K562 (cell line): ENCODE measurements at regions not wholly inside any gene's neighbourhood (a gene's known extent, or its start where the extent isn't known, plus 50 kb on each side); places are given as distances from the start of the nearest gene placed in this dataset.
A peak's percentile ranks its signal among the peaks of the same experiment; 100 is the strongest.

Source experiments
- ATAC-seq: fragments of 200-7000 bp; cut with Tn5 transposase; 3 replicates; pipeline ENCODE4 v1.9.1; 2020; ENCODE audit warnings: moderate library complexity
- BruUV-seq: library from RNA; stranded (reverse); fragments of 400-500 nt; replicated peaks from 2 replicates; lab custom pipeline; 2021; lab: Mats Ljungman, UMichigan
- CTCF ChIA-PET: fragments of 300-600 bp; formaldehyde crosslinking; extraction: SDS; loops from one replicate; lab custom pipeline; 2021; ENCODE audit warnings: low intra/inter-chr PET ratio; lab: Yijun Ruan, JAX
- POLR2A ChIA-PET: fragments of 300-600, 350-650 bp; sonication (Branson Sonifier 250); formaldehyde crosslinking; extraction: SDS; loops from one replicate; lab custom pipeline; 2021; ENCODE audit warnings: antibody characterized with exemption, inconsistent platforms; lab: Yijun Ruan, JAX
- DNase-seq, 4 experiments: peaks; one replicate each; pipeline versions ENCODE4 v3.0.0 to v3.0.0-alpha.2; 2011 to 2018; ENCODE audit warnings: low spot score in 3 of 4, mixed read lengths in 3 of 4; ENCODE audit errors: extremely low read depth in 1 of 4
- FAIRE-seq: peaks from 2 replicates; lab custom pipeline; 2011; peaks lifted over from hg19 to GRCh38; lab: Jason Lieb, UNC
- H2AFZ ChIP-seq: 2 replicates; pipeline ENCODE4 v1.6.0; 2011; ENCODE audit warnings: low read depth, low read length, control low read depth, inconsistent platforms
- H3K27ac ChIP-seq: fragments of 200-600 bp; 3 replicates; pipeline ENCODE4 v1.8.0; 2011; ENCODE audit warnings: low read depth, mild to moderate bottlenecking, control low read depth, inconsistent platforms, low read length, moderate library complexity, mixed read lengths; ENCODE audit errors: extremely low read depth
- H3K27me3 ChIP-seq, 2 experiments: fragments of 300-600 bp in 1 of 2; 2 replicates in 1 of 2; 3 replicates in 1 of 2; pipeline versions ENCODE4 v1.6.0 to v1.8.0; 2011; ENCODE audit warnings: inconsistent platforms in 2 of 2, low read length in 2 of 2, mild to moderate bottlenecking in 1 of 2, mixed read lengths in 1 of 2, moderate library complexity in 1 of 2; ENCODE audit not compliant: control insufficient read depth in 2 of 2, insufficient read depth in 2 of 2
- H3K36me3 ChIP-seq: fragments of 300-600 bp; 3 replicates; pipeline ENCODE4 v1.8.0; 2011; ENCODE audit warnings: mild to moderate bottlenecking, low read length, inconsistent platforms; ENCODE audit not compliant: control insufficient read depth, insufficient read depth
- H3K4me1 ChIP-seq, 2 experiments: fragments of 200-600 bp in 1 of 2; replicated peaks in 1 of 2; 2 replicates in 1 of 2; 3 replicates in 1 of 2; pipeline versions ENCODE4 v1.5.1 to v1.8.0; 2011; ENCODE audit warnings: inconsistent platforms in 2 of 2, low read length in 2 of 2, mild to moderate bottlenecking in 1 of 2, mixed read lengths in 1 of 2, moderate library complexity in 1 of 2; ENCODE audit not compliant: control insufficient read depth in 2 of 2, insufficient read depth in 2 of 2
- H3K4me2 ChIP-seq: 2 replicates; pipeline ENCODE4 v1.6.1; 2011; ENCODE audit warnings: low read length, control low read depth, inconsistent platforms, mixed read lengths; ENCODE audit not compliant: insufficient read depth
- H3K4me3 ChIP-seq: fragments of 200-600 bp; sonication (generic), shearing (Covaris generic); 2 replicates; pipeline ENCODE4 v1.5.1; 2016; ENCODE audit warnings: control low read depth, inconsistent platforms
- H3K79me2 ChIP-seq: fragments of 200-600 bp; 3 replicates; pipeline ENCODE4 v1.8.0; 2011; ENCODE audit warnings: low read length, inconsistent platforms; ENCODE audit not compliant: control insufficient read depth, insufficient read depth
- H3K9ac ChIP-seq, 2 experiments: 2 replicates each; pipeline versions ENCODE4 v1.6.0 to v1.6.1; 2011; ENCODE audit warnings: low read depth in 2 of 2, low read length in 2 of 2, control low read depth in 1 of 2, inconsistent platforms in 1 of 2, mild to moderate bottlenecking in 1 of 2, mixed read lengths in 1 of 2; ENCODE audit not compliant: insufficient read depth in 1 of 2
- H3K9me1 ChIP-seq: one replicate; pipeline ENCODE4 v1.6.0; 2011; ENCODE audit warnings: inconsistent platforms, mild to moderate bottlenecking, low read length, moderate library complexity; ENCODE audit not compliant: control insufficient read depth, insufficient read depth
- H3K9me3 ChIP-seq: replicated peaks from 2 replicates; pipeline ENCODE4 v1.5.1; 2011; ENCODE audit warnings: low read depth, low read length, inconsistent platforms; ENCODE audit not compliant: control insufficient read depth, insufficient read depth
- H4K20me1 ChIP-seq: replicated peaks from 2 replicates; pipeline ENCODE4 v1.6.1; 2011; ENCODE audit warnings: low read length, inconsistent platforms, mixed read lengths; ENCODE audit not compliant: control insufficient read depth, insufficient read depth
- ARHGAP35 ChIP-seq: fragments of 450-650 bp; IDR thresholded peaks from 2 replicates; pipeline ENCODE4 v1.6.1; 2018; ENCODE audit not compliant: partially characterized antibody
- BRD4 ChIP-seq: fragments of 200-600 bp; sonication (generic); IDR thresholded peaks from 2 replicates; pipeline ENCODE4 v1.6.1; 2017; ENCODE audit warnings: inconsistent platforms
- CCAR2 ChIP-seq: fragments of 200-400 bp; formaldehyde crosslinking; IDR thresholded peaks from 2 replicates; pipeline ENCODE4 v1.6.1; 2017; ENCODE audit warnings: mild to moderate bottlenecking, low read depth, low read length
- EHMT2 ChIP-seq: fragments of 450-650 bp; IDR thresholded peaks from 2 replicates; pipeline ENCODE4 v1.6.1; 2018; ENCODE audit warnings: antibody characterized with exemption
- ETS2 ChIP-seq: IDR thresholded peaks from 2 replicates; pipeline ENCODE4 v1.6.1; 2016; ENCODE audit warnings: borderline replicate concordance, missing genetic modification characterization, mild to moderate bottlenecking, moderate library complexity, missing compliant biosample characterization; ENCODE audit not compliant: poor library complexity, severe bottlenecking
- KLF1 ChIP-seq: fragments of 450-650 bp; IDR thresholded peaks from 2 replicates; pipeline ENCODE4 v1.6.1; 2016; ENCODE audit warnings: missing genetic modification characterization, missing compliant biosample characterization
- KLF6 ChIP-seq: fragments of 250-450 bp; sonication (Bioruptor Pico); IDR thresholded peaks from 2 replicates; pipeline ENCODE4 v1.4.0; 2020; ENCODE audit warnings: mild to moderate bottlenecking, moderate library complexity, borderline replicate concordance
- MYBL2 ChIP-seq, 2 experiments: fragments of 450-650 bp in 1 of 2; sonication (generic) in 1 of 2; formaldehyde crosslinking in 1 of 2; IDR thresholded peaks; 2 replicates each; pipeline versions ENCODE4 v1.6.1 to v1.8.1; 2017 to 2022; ENCODE audit warnings: borderline replicate concordance in 1 of 2, inconsistent platforms in 1 of 2, low read depth in 1 of 2, mild to moderate bottlenecking in 1 of 2, missing genetic modification reagents in 1 of 2, moderate library complexity in 1 of 2
- PML ChIP-seq: IDR thresholded peaks from 2 replicates; pipeline ENCODE4 v1.6.1; 2012; ENCODE audit warnings: low read length, inconsistent platforms
- PURB ChIP-seq: sonication (generic); formaldehyde crosslinking; IDR thresholded peaks from 2 replicates; pipeline ENCODE4 v1.9.0; 2021; ENCODE audit warnings: low read depth, mild to moderate bottlenecking, missing genetic modification reagents
- YY1 ChIP-seq, 3 experiments: IDR thresholded peaks; 2 replicates each; pipeline ENCODE4 v1.6.1; 2011; ENCODE audit warnings: low read length in 2 of 3, mild to moderate bottlenecking in 2 of 3, moderate library complexity in 2 of 3, borderline replicate concordance in 1 of 3, control low read depth in 1 of 3, low read depth in 1 of 3; ENCODE audit not compliant: insufficient read depth in 3 of 3, insufficient replicate concordance in 2 of 3, control insufficient read depth in 1 of 3, insufficient read length in 1 of 3; ENCODE audit errors: extremely low read depth in 1 of 3
- ZZZ3 ChIP-seq: fragments of 450-650 bp; IDR thresholded peaks from 2 replicates; pipeline ENCODE4 v1.6.1; 2016; ENCODE audit warnings: antibody characterized with exemption, mild to moderate bottlenecking, moderate library complexity
- WGBS: fragments of 100-300 bp; shearing (Covaris generic); methylation state at CpG from one replicate; pipeline ENCODE4 v1.1.6; 2016; ENCODE audit warnings: low coverage, mixed read lengths; ENCODE audit not compliant: insufficient coverage; ENCODE audit errors: missing lambda C conversion rate; 5-methylcytosine and 5-hydroxymethylcytosine counted together
- in situ Hi-C: fragments of 300-500 bp; cut with MboI; formaldehyde crosslinking; loops from 4 replicates; pipeline ENCODE4 v1.15.0; 2018; ENCODE audit warnings: inconsistent platforms, mixed read lengths
- intact Hi-C: fragments of 100-400 bp; cut with micrococcal nuclease; formaldehyde crosslinking; loops from 2 replicates; pipeline ENCODE4 v1.14.2; 2022
- TF ChIP-seq, protein P1 (sequence below): sonication (generic); formaldehyde crosslinking; IDR thresholded peaks from 2 replicates; pipeline ENCODE4 v1.8.0; 2022; ENCODE audit warnings: mild to moderate bottlenecking, missing genetic modification reagents
- TF ChIP-seq, protein P2 (sequence below): fragments of 250-450 bp; sonication (Bioruptor Pico); IDR thresholded peaks from 2 replicates; pipeline ENCODE4 v1.5.0; 2021; ENCODE audit warnings: mild to moderate bottlenecking, moderate library complexity

DNA sequence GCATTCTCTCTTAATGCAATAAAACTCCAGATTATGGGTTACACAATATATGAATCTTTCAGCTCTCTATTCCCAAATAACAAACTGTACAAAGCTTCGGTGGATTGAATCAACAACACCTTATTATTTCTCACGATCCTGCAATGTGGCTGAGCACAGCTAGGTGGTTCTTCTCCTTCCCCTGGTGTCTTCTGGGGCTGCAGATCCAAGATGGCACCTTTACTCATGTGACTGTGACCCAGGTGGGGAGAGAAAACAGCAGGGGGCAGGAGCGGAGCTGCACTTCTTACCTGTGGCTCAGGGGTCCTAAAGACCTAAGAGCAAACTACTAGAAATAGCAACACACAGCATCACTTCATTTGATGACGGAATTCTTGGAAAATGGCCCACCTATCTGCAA is 233.1 kb downstream of the IRX1 start (continued):
- TF ChIP-seq YY1 (IDR thresholded peaks at IDR 0.05; ENCODE audit: borderline replicate concordance in 1 of 3, control insufficient read depth in 1 of 3, extremely low read depth in 1 of 3, insufficient read depth in 3 of 3, insufficient read length in 1 of 3, insufficient replicate concordance in 2 of 3, low read depth in 1 of 3, low read length in 2 of 3) = peak in 1 of 3 experiments; percentile 81
- TF ChIP-seq BRD4 = no peak

DNA sequence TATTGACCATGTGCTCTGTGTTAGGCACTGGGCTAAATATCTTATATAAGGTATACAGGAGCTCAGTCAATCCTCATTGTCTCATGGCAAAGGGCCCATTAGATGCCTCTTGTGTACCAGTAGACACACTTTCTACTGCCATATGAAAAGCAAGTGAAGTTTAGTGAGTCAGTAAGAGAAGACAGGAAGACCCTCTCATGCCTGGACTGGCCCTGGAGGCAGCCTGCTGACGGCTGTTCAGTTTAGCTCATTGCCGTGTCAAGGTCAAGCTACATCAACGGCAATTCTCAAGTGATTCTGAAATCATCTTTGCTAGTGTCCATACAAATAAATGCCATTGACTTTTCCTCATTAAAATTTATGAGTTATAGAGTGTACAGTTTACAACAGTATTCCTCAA is 237.9 kb downstream of the IRX1 start:
- BruUV-seq = no TSS peak

More for the DNA sequence above, 237.9 kb downstream of the IRX1 start:
- in situ Hi-C loops (no loop called here), intact Hi-C loops (no loop called here)
- no peaks in the 10 kb centered on the region for H3K36me3 ChIP-seq
- no peak overlapping the region for H3K4me2 ChIP-seq
- no peak overlapping the region for H3K27ac ChIP-seq
- H3K79me2 ChIP-seq = no peaks in the 10 kb centered on the region
- DNase-seq (no peak), ATAC-seq (no peak), FAIRE-seq (no peak)
- peaks cover 0 to 4% of the 10 kb centered on the region in 2 experiments; a peak in 2 of 5 replicates for H3K4me1 ChIP-seq
- no peaks in the 10 kb centered on the region for H3K27me3 ChIP-seq
- no peaks in the 10 kb centered on the region for H4K20me1 ChIP-seq
- H3K4me3 ChIP-seq = no peak overlapping the region
- TF ChIP-seq ARHGAP35 = no peak
- TF ChIP-seq, protein P1, sequence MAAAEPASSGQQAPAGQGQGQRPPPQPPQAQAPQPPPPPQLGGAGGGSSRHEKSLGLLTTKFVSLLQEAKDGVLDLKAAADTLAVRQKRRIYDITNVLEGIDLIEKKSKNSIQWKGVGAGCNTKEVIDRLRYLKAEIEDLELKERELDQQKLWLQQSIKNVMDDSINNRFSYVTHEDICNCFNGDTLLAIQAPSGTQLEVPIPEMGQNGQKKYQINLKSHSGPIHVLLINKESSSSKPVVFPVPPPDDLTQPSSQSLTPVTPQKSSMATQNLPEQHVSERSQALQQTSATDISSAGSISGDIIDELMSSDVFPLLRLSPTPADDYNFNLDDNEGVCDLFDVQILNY (CRISPR knock-in tag) = no peak
- TF ChIP-seq ZZZ3 = no peak
- TF ChIP-seq MYBL2 (IDR thresholded peaks at IDR 0.05; ENCODE audit: low read depth) = no peak
- TF ChIP-seq MYBL2 (CRISPR knock-in tag; IDR thresholded peaks at IDR 0.05; ENCODE audit: borderline replicate concordance) = no peak
- TF ChIP-seq, protein P2, sequence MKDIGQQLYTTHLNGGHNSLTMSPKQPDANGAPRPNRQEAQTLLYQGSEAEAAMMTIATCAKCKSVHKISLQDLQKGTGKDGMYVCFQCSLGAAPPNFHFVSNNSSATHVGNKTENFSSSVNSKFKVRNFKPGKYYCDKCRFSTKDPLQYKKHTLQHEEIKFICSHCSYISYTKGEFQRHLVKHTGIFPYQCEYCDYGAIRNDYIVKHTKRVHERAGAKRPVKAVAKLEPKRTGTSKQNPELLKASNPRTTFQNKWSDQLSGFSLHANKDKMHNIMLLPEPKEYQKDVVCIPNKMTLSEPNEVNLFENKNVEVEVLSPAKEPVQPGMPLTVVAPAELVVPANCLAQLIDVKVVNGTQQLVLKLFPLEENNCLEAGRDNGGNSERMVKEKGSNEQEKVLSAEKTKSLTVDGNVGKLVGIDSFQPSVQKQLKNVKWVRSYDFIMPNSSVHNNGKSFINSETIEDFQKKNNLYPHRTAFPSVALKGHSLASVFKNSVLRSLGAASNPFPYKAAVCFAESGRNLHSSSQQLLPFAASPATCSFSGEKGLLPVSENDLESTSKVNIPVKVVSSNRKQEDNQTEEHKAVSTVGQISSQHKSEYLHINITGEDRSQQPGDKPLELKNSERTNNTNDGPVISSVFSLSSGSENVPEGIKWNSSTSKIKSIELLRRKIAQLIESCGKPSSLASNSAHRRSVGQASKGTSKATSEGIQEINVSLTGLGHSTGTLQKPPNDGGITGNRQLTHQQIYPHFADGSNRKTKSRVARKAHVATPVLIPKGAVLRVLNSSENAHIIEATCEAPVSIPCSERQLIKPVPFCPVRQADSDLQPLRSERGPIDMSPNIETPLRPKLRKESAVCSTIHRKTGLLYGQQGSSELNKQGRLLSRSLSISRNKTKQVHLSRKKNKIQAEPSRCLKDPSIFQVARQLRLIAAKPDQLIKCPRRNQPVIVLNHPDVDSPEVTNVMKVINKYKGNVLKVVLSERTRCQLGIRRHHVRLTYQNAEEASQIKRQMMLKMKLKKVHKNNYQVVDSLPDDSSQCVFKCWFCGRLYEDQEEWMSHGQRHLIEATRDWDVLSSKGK (CRISPR knock-in tag) = no peak
- TF ChIP-seq CCAR2 = no peak
- TF ChIP-seq PURB (CRISPR knock-in tag) = no peak
- TF ChIP-seq EHMT2 = no peak
- no peak for TF ChIP-seq KLF6 (CRISPR knock-in tag)
- TF ChIP-seq KLF1 (tag) = no peak
- TF ChIP-seq PML = no peak
- TF ChIP-seq ETS2 (tag) = no peak
- ChIA-PET POLR2A (interaction anchor here (0.6 kb wide), 1 partner anchor 81 kb away, joined by 5 read pairs; no protein-coding TSS in a partner anchor), CTCF (no interaction called here)
- no peak overlapping the region for H3K9ac ChIP-seq
- H3K9me3 ChIP-seq = no peaks in the 10 kb centered on the region
- H2AFZ ChIP-seq = no peak overlapping the region
- WGBS = 19% methylated on average over 3 of the region's 3 CpGs
- H3K9me1 ChIP-seq = no peaks in the 10 kb centered on the region
